ENCODE measurements at regions not wholly inside any gene's neighbourhood (a gene's known extent, or its start where the extent isn't known, plus 50 kb on each side); places are given as distances from the start of the nearest gene placed in this dataset.

DNA sequence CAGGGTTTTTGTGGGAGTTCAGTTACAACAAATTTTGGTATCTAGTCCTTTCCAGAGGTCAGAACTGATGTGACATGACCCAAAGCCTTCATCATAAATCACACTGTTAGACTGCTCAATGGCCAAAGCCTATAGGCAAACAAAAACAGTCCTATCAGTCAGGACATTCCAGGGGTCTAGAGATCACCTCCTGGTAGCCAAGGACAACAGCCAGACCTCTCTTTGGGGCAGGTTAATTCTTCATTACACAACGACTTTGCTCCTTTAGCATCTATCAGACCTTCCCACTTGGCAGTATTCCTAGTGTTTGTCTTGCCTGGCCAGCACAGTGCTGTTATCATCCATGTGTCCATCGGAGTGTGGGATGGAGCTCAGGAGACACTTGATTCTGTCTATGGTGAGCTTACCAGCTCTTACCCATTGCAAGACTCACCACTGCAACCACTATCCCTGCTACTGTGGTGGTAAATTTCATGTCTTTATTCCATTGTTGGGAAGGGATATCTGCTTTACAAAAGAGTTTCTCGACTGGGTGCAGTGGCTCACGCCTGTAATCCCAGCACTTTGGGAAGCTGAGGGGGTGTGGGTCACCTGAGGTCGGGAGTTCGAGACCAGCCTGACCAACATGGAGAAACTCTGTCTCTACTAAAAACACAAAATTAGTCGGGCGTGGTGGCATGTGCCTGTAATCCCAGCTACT is 95.5 kb upstream of the DHX40 start (continued):
- no peak for TF ChIP-seq KMT2A (CRISPR knock-in tag; IDR thresholded peaks at IDR 0.05)
- TF ChIP-seq, protein P1, sequence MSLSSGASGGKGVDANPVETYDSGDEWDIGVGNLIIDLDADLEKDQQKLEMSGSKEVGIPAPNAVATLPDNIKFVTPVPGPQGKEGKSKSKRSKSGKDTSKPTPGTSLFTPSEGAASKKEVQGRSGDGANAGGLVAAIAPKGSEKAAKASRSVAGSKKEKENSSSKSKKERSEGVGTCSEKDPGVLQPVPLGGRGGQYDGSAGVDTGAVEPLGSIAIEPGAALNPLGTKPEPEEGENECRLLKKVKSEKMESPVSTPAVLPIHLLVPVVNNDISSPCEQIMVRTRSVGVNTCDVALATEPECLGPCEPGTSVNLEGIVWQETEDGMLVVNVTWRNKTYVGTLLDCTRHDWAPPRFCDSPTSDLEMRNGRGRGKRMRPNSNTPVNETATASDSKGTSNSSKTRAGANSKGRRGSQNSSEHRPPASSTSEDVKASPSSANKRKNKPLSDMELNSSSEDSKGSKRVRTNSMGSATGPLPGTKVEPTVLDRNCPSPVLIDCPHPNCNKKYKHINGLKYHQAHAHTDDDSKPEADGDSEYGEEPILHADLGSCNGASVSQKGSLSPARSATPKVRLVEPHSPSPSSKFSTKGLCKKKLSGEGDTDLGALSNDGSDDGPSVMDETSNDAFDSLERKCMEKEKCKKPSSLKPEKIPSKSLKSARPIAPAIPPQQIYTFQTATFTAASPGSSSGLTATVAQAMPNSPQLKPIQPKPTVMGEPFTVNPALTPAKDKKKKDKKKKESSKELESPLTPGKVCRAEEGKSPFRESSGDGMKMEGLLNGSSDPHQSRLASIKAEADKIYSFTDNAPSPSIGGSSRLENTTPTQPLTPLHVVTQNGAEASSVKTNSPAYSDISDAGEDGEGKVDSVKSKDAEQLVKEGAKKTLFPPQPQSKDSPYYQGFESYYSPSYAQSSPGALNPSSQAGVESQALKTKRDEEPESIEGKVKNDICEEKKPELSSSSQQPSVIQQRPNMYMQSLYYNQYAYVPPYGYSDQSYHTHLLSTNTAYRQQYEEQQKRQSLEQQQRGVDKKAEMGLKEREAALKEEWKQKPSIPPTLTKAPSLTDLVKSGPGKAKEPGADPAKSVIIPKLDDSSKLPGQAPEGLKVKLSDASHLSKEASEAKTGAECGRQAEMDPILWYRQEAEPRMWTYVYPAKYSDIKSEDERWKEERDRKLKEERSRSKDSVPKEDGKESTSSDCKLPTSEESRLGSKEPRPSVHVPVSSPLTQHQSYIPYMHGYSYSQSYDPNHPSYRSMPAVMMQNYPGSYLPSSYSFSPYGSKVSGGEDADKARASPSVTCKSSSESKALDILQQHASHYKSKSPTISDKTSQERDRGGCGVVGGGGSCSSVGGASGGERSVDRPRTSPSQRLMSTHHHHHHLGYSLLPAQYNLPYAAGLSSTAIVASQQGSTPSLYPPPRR (CRISPR knock-in tag; IDR thresholded peaks at IDR 0.05; ENCODE audit: borderline replicate concordance): peak; percentile 98
- TF ChIP-seq, protein P2, sequence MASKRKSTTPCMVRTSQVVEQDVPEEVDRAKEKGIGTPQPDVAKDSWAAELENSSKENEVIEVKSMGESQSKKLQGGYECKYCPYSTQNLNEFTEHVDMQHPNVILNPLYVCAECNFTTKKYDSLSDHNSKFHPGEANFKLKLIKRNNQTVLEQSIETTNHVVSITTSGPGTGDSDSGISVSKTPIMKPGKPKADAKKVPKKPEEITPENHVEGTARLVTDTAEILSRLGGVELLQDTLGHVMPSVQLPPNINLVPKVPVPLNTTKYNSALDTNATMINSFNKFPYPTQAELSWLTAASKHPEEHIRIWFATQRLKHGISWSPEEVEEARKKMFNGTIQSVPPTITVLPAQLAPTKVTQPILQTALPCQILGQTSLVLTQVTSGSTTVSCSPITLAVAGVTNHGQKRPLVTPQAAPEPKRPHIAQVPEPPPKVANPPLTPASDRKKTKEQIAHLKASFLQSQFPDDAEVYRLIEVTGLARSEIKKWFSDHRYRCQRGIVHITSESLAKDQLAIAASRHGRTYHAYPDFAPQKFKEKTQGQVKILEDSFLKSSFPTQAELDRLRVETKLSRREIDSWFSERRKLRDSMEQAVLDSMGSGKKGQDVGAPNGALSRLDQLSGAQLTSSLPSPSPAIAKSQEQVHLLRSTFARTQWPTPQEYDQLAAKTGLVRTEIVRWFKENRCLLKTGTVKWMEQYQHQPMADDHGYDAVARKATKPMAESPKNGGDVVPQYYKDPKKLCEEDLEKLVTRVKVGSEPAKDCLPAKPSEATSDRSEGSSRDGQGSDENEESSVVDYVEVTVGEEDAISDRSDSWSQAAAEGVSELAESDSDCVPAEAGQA (IDR thresholded peaks at IDR 0.05; ENCODE audit: low read depth): no peak; the same call in 1 of the 2 replicates
- TF ChIP-seq, protein P2 (CRISPR knock-in tag; IDR thresholded peaks at IDR 0.05; ENCODE audit: borderline replicate concordance): no peak; the same call in 1 of the 2 replicates
- TF ChIP-seq ZNF773 (CRISPR knock-in tag; IDR thresholded peaks at IDR 0.05; ENCODE audit: borderline replicate concordance): no peak
- no peak for TF ChIP-seq ZNF841 (CRISPR knock-in tag; IDR thresholded peaks at IDR 0.05; ENCODE audit: borderline replicate concordance)
- TF ChIP-seq NFE2L1 (CRISPR knock-in tag; IDR thresholded peaks at IDR 0.05; ENCODE audit: borderline replicate concordance): no peak
- TF ChIP-seq LBX2 (CRISPR knock-in tag; IDR thresholded peaks at IDR 0.05; ENCODE audit: borderline replicate concordance): no peak
- no peak for TF ChIP-seq RNF219 (CRISPR knock-in tag; IDR thresholded peaks at IDR 0.05)
- TF ChIP-seq ZNF496 (CRISPR knock-in tag; IDR thresholded peaks at IDR 0.05; ENCODE audit: insufficient replicate concordance): no peak
- peak; percentile 99 for TF ChIP-seq MED1 (CRISPR knock-in tag; IDR thresholded peaks at IDR 0.05)
- 0 out of 2 replicates have a peak, but pooled peaks have one; percentile 68 for TF ChIP-seq BRCA1 (CRISPR knock-in tag; IDR thresholded peaks at IDR 0.05)
- 0 out of 2 replicates have a peak, but pooled peaks have one; percentile 55 for TF ChIP-seq SNAI1 (CRISPR knock-in tag; IDR thresholded peaks at IDR 0.05; ENCODE audit: borderline replicate concordance)
- TF ChIP-seq ZNF253 (CRISPR knock-in tag; IDR thresholded peaks at IDR 0.05; ENCODE audit: borderline replicate concordance): no peak
- TF ChIP-seq FOXA3 (CRISPR knock-in tag; IDR thresholded peaks at IDR 0.05): peak; percentile 95
- peak; percentile 94 for TF ChIP-seq ZNF556 (CRISPR knock-in tag; IDR thresholded peaks at IDR 0.05; ENCODE audit: borderline replicate concordance)
